Mesenchymal stem cell (in vitro differentiated cells and primary cell): ENCODE measurements at regions not wholly inside any gene's neighbourhood (a gene's known extent, or its start where the extent isn't known, plus 50 kb on each side); places are given as distances from the start of the nearest gene placed in this dataset.

ENCODE experiments used
- DNase-seq: peaks from one replicate; pipeline ENCODE4 v3.0.0-alpha.2; 2013
- H2AFZ ChIP-seq: one replicate; pipeline ENCODE4 v1.6.1; 2013; ENCODE audit warnings: low read depth, mild to moderate bottlenecking, control low read depth, inconsistent platforms, low read length, moderate library complexity
- H2AK5ac ChIP-seq: 2 replicates; pipeline ENCODE4 v1.6.1; 2013; ENCODE audit warnings: low read length, moderate library complexity, mild to moderate bottlenecking, inconsistent platforms; ENCODE audit not compliant: severe bottlenecking
- H2BK120ac ChIP-seq: one replicate; pipeline ENCODE4 v1.6.1; 2013; ENCODE audit warnings: low read depth, mild to moderate bottlenecking, inconsistent platforms, low read length, moderate library complexity
- H2BK12ac ChIP-seq, 2 experiments: one replicate each; pipeline ENCODE4 v1.6.1; 2013; ENCODE audit warnings: inconsistent platforms in 2 of 2, low read length in 2 of 2, mild to moderate bottlenecking in 2 of 2, moderate library complexity in 2 of 2, control low read depth in 1 of 2
- H2BK15ac ChIP-seq: one replicate; pipeline ENCODE4 v1.6.1; 2013; ENCODE audit warnings: mild to moderate bottlenecking, low read depth, inconsistent platforms; ENCODE audit not compliant: poor library complexity, severe bottlenecking
- H2BK5ac ChIP-seq: 2 replicates; pipeline ENCODE4 v1.6.1; 2013; ENCODE audit warnings: low read depth, mild to moderate bottlenecking, low read length, control low read depth, inconsistent platforms; ENCODE audit not compliant: poor library complexity, severe bottlenecking
- H3K14ac ChIP-seq, 2 experiments: one replicate each; pipeline ENCODE4 v1.6.1; 2013; ENCODE audit warnings: inconsistent platforms in 2 of 2, low read length in 2 of 2, control low read depth in 1 of 2, mild to moderate bottlenecking in 1 of 2, moderate library complexity in 1 of 2
- H3K18ac ChIP-seq, 2 experiments: one replicate each; pipeline ENCODE4 v1.6.1; 2013; ENCODE audit warnings: inconsistent platforms in 2 of 2, low read length in 2 of 2, control low read depth in 1 of 2, low read depth in 1 of 2, mild to moderate bottlenecking in 1 of 2
- H3K23ac ChIP-seq, 2 experiments: one replicate each; pipeline ENCODE4 v1.6.1; 2013; ENCODE audit warnings: inconsistent platforms in 2 of 2, low read length in 2 of 2, mild to moderate bottlenecking in 2 of 2, moderate library complexity in 2 of 2, control low read depth in 1 of 2
- H3K27ac ChIP-seq: 2 replicates; pipeline ENCODE4 v1.5.1; 2013; ENCODE audit warnings: mild to moderate bottlenecking, moderate library complexity, low read length, control low read depth, inconsistent platforms; ENCODE audit not compliant: poor library complexity, severe bottlenecking
- H3K27me3 ChIP-seq, 2 experiments: 2 replicates each; pipeline versions ENCODE4 v1.6.1 to v1.7.0; 2013; ENCODE audit warnings: low read length in 2 of 2, mild to moderate bottlenecking in 2 of 2, moderate library complexity in 2 of 2, control low read depth in 1 of 2, inconsistent platforms in 1 of 2; ENCODE audit not compliant: control insufficient read depth in 1 of 2, insufficient read depth in 1 of 2
- H3K36me3 ChIP-seq, 2 experiments: 2 replicates each; pipeline versions ENCODE4 v1.6.1 to v1.7.0; 2013; ENCODE audit warnings: low read length in 2 of 2, control low read depth in 1 of 2, inconsistent platforms in 1 of 2, low read depth in 1 of 2, mild to moderate bottlenecking in 1 of 2; ENCODE audit not compliant: insufficient read depth in 2 of 2, control insufficient read depth in 1 of 2
- H3K4ac ChIP-seq, 2 experiments: one replicate each; pipeline ENCODE4 v1.6.1; 2013; ENCODE audit warnings: inconsistent platforms in 2 of 2, low read length in 2 of 2, mild to moderate bottlenecking in 2 of 2, moderate library complexity in 2 of 2, control low read depth in 1 of 2, low read depth in 1 of 2
- H3K4me1 ChIP-seq: 2 replicates; pipeline ENCODE4 v1.6.1; 2013; ENCODE audit warnings: low read depth, low read length, control low read depth; ENCODE audit not compliant: control insufficient read depth, insufficient read depth
- H3K4me2 ChIP-seq: 2 replicates; pipeline ENCODE4 v1.6.1; 2013; ENCODE audit warnings: low read length, mild to moderate bottlenecking, inconsistent platforms; ENCODE audit not compliant: poor library complexity, severe bottlenecking
- H3K4me3 ChIP-seq, 2 experiments: 2 replicates each; pipeline versions ENCODE4 v1.5.1 to v1.7.0; 2013; ENCODE audit warnings: low read length in 2 of 2, mild to moderate bottlenecking in 2 of 2, control low read depth in 1 of 2, low read depth in 1 of 2; ENCODE audit not compliant: insufficient read depth in 1 of 2
- H3K79me1 ChIP-seq: replicated peaks from 2 replicates; pipeline ENCODE4 v1.6.1; 2013; ENCODE audit warnings: mild to moderate bottlenecking, control low read depth, low read length, inconsistent platforms; ENCODE audit not compliant: poor library complexity, severe bottlenecking
- H3K9ac ChIP-seq: 2 replicates; pipeline ENCODE4 v1.7.0; 2013; ENCODE audit warnings: mild to moderate bottlenecking, low read length, moderate library complexity
- H3K9me3 ChIP-seq: 2 replicates; pipeline ENCODE4 v1.7.0; 2013; ENCODE audit warnings: mild to moderate bottlenecking, low read length; ENCODE audit not compliant: control insufficient read depth
- H4K8ac ChIP-seq: one replicate; pipeline ENCODE4 v1.6.1; 2013; ENCODE audit warnings: inconsistent platforms, mild to moderate bottlenecking, low read length, moderate library complexity
- H4K91ac ChIP-seq: one replicate; pipeline ENCODE4 v1.6.1; 2013; ENCODE audit warnings: mild to moderate bottlenecking, low read length, inconsistent platforms
- WGBS: methylation state at CpG from one replicate; pipeline ENCODE4 v1.1.7; 2013; ENCODE audit warnings: mixed read lengths; 5-methylcytosine and 5-hydroxymethylcytosine counted together

DNA sequence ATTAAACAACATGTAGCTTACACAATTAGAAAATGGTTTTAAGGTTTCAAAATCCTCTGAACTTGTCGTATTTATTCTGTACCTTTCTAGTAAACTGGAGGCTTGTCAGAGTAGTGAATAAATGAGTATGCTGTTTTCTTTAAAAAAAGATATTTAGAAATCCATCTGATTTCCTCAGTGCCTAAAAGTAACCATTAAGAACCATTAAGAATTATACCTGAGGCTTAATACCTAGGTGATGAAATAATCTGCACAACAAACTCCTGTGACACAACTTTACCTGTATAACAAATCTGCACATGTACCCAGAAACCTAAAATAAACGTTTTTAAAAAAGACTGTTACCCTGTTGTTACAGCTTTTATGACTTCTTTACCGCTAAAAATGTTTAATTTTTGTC lies 143.0 kb upstream of the SOX2 start:
- Histone ChIP-seq H2BK12ac (no peak overlapping the region), H2AK5ac (no peak overlapping the region), H4K8ac (no peak overlapping the region), H3K4ac (no peak overlapping the region), H3K27me3 (no peaks in the 10 kb centered on the region), H2BK15ac (no peak overlapping the region), H3K79me1 (no peaks in the 10 kb centered on the region), H2BK5ac (no peak overlapping the region), H3K27ac (no peak overlapping the region), H3K14ac (no peak overlapping the region), H3K4me2 (no peak overlapping the region), H3K4me1 (no peaks in the 10 kb centered on the region), H4K91ac (no peak overlapping the region), H3K18ac (no peak overlapping the region), H3K23ac (no peak overlapping the region), H3K36me3 (no peaks in the 10 kb centered on the region), H3K4me3 (no peak overlapping the region), H2AFZ (no peak overlapping the region), H3K9ac (no peak overlapping the region), H2BK120ac (no peak overlapping the region), H3K9me3 (no peaks in the 10 kb centered on the region)
- WGBS = no CpG with 5 or more reads among the region's 3 CpGs
- DNase-seq = no peak

DNA sequence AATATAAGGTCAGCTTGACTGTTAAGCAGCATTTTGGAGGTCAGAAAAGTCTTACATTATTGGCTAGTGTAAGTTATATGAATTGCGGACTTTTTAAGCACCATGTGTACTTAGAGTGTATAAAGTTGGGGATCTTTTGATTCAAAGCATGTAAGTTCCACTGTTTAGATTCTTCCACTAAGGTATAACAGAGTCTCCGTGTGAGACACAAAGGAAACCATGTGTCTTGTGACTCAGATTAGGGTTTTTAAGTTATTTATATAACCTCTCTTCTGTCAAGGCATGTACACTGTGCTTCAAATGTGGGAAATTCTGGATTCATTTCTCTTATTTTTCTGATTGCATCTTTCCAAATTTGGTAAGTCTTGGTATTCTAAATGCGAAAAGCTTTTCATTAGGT lies 143.5 kb upstream of the SOX2 start:
- H3K79me1 ChIP-seq = no peaks in the 10 kb centered on the region
- no peak overlapping the region for H3K27ac ChIP-seq
- H3K9me3 ChIP-seq = no peaks in the 10 kb centered on the region
- no peak overlapping the region for H2BK15ac ChIP-seq
- no peaks in the 10 kb centered on the region for H3K36me3 ChIP-seq
- DNase-seq = no peak
- WGBS = 64% methylated on average over 2 of the region's 3 CpGs
- H3K18ac ChIP-seq = no peak overlapping the region
- no peak overlapping the region for H3K9ac ChIP-seq
- no peak overlapping the region for H2BK12ac ChIP-seq
- no peaks in the 10 kb centered on the region for H3K4me1 ChIP-seq
- H3K4ac ChIP-seq = no peak overlapping the region
- H4K91ac ChIP-seq = no peak overlapping the region
- no peak overlapping the region for H3K4me3 ChIP-seq
- no peak overlapping the region for H2BK5ac ChIP-seq
- H3K14ac ChIP-seq = no peak overlapping the region
- no peak overlapping the region for H2AFZ ChIP-seq
- H3K23ac ChIP-seq = no peak overlapping the region
- H3K4me2 ChIP-seq = no peak overlapping the region
- no peak overlapping the region for H2BK120ac ChIP-seq
- no peak overlapping the region for H2AK5ac ChIP-seq
- H4K8ac ChIP-seq = no peak overlapping the region
- H3K27me3 ChIP-seq = no peaks in the 10 kb centered on the region

DNA sequence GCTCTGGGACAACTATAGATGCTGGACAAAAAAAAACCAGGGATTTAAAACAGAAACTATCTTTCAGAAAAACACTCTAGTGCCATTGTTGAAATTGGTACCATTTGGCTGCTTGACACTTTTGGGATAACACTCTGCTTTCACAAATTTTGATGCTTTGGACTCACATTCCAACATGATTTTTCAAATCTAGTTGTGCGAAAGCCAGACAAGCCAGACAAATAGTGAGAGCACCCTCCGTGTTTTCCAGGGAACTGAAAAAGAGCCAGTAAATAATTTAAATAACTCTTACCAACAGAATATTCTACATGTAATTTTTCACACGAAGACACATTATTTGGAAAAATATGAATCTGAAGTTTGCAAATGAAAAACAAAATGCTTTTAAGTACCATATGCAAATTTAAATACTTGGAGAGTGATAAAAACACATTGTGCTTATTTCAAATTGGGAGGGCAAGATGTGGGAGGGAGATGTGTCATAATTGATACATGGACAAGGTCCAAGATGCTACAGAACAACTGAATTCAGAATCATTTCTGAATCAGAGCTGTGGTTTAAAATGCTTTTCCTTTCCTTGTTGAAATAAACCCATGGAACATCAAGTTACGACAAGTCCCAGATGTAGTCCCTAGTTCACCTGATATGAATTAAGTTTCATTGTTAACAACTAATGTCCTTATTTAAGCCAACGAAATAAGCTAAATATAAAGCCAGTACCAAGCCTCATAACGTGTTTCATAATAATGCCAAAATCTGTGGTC lies 144.2 kb upstream of the SOX2 start:
- H3K23ac ChIP-seq = no peak overlapping the region
- H3K9ac ChIP-seq = no peak overlapping the region
- H2BK5ac ChIP-seq = no peak overlapping the region
- no peaks in the 10 kb centered on the region for H3K79me1 ChIP-seq
- H3K4me2 ChIP-seq = no peak overlapping the region
- no peak overlapping the region for H3K4ac ChIP-seq
- no peak overlapping the region for H2BK15ac ChIP-seq
- no peak overlapping the region for H3K18ac ChIP-seq
- no peak overlapping the region for H2AK5ac ChIP-seq
- no peak for DNase-seq
- no peaks in the 10 kb centered on the region for H3K9me3 ChIP-seq
- H4K8ac ChIP-seq = no peak overlapping the region
- no peak overlapping the region for H3K27ac ChIP-seq
- WGBS = 94% methylated on average over 2 of the region's 6 CpGs
- H3K4me3 ChIP-seq = no peak overlapping the region
- H3K27me3 ChIP-seq = no peaks in the 10 kb centered on the region
- no peak overlapping the region for H4K91ac ChIP-seq
- no peak overlapping the region for H2BK12ac ChIP-seq
- H3K4me1 ChIP-seq = no peaks in the 10 kb centered on the region
- H3K14ac ChIP-seq = no peak overlapping the region
- H3K36me3 ChIP-seq = no peaks in the 10 kb centered on the region
- H2AFZ ChIP-seq = no peak overlapping the region
- no peak overlapping the region for H2BK120ac ChIP-seq

DNA sequence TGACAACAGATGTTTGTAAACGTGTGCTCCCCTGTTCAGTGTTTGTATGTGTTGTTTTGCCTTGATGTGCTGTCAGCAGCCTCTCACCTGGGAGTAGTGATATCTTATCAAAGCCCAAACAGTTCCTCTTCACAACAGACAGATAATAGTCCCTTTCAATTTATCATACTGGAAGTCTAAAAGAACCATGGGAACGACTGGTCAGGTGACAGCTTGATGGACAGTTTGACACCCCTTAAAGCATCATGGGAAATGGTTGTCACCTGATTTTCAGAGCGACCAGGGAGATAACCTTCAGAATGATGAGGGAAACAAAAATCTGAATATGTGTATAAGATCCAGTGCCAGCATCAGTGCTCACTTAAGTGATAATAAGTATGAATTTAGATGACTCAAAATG lies 146.3 kb upstream of the SOX2 start:
- Histone ChIP-seq H3K4me2 (no peak overlapping the region), H3K27me3 (no peaks in the 10 kb centered on the region), H4K8ac (no peak overlapping the region), H3K79me1 (no peaks in the 10 kb centered on the region), H3K9ac (no peak overlapping the region), H3K4me3 (no peak overlapping the region), H3K36me3 (no peaks in the 10 kb centered on the region), H2AFZ (no peak overlapping the region), H3K18ac (no peak overlapping the region), H2BK120ac (no peak overlapping the region), H2BK5ac (no peak overlapping the region), H2BK12ac (no peak overlapping the region), H3K4ac (no peak overlapping the region), H3K14ac (no peak overlapping the region), H2BK15ac (no peak overlapping the region), H2AK5ac (no peak overlapping the region), H3K4me1 (no peaks in the 10 kb centered on the region), H3K9me3 (no peaks in the 10 kb centered on the region), H3K23ac (no peak overlapping the region), H4K91ac (no peak overlapping the region), H3K27ac (no peak overlapping the region)
- 73% methylated on average over 2 of the region's 3 CpGs for WGBS
- no peak for DNase-seq
